ENCODE measurements at regions not wholly inside any gene's neighbourhood (a gene's known extent, or its start where the extent isn't known, plus 50 kb on each side); places are given as distances from the start of the nearest gene placed in this dataset.
"Not testable (repeated sequence)": the region's sequence is repeated elsewhere in the genome, so short reads cannot be mapped to it uniquely, and the experiment has no call there.

DNA sequence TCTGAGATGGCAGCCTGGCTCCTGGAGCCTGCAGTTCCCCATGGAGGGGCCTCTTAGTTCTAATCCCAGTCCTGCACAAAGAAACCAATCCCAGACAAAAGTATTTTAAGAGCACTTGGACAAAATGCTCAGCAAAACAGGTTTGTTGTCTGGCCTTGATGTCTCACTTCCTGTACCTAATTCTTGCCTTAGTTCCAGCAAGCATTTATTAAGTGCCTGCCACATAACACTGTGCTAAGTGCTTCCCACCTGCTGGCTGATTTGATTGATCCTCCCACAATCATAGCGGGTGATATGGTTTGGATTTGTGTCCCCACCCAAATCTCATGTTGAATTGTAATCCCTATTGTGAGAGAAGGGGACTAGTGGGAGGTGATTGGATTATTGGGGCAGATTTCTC is 65.7 kb upstream of the HABP2 start:
- Mint-ChIP-seq H3K4me3 (ENCODE audit: unreplicated experiment) (no peak overlapping the region), H3K27me3 (ENCODE audit: low read depth) (peaks cover 21% of the 10 kb centered on the region), H3K4me1 (ENCODE audit: low read depth) (peaks cover 10% of the 10 kb centered on the region), H3K36me3 (ENCODE audit: low read depth) (no peaks in the 10 kb centered on the region), H3K9me3 (ENCODE audit: low read depth) (peaks cover 5% of the 10 kb centered on the region), H3K27ac (ENCODE audit: unreplicated experiment) (no peak overlapping the region)
- TF ChIP-seq CTCF (IDR thresholded peaks at IDR 0.05) = no peak
- no peak for DNase-seq (ENCODE audit: low spot score)

GRCh38 chr10:113488186-113488585 is 64.7 kb upstream of the HABP2 start:
- H3K27ac Mint-ChIP-seq (ENCODE audit: unreplicated experiment) = no peak overlapping the region
- H3K4me1 Mint-ChIP-seq (ENCODE audit: low read depth) = peaks cover 18% of the 10 kb centered on the region
- DNase-seq (ENCODE audit: low spot score) = no peak
- no peaks in the 10 kb centered on the region for H3K9me3 Mint-ChIP-seq (ENCODE audit: low read depth)
- peaks cover 19% of the 10 kb centered on the region for H3K27me3 Mint-ChIP-seq (ENCODE audit: low read depth)
- H3K4me3 Mint-ChIP-seq (ENCODE audit: unreplicated experiment) = no peak overlapping the region
- no peaks in the 10 kb centered on the region for H3K36me3 Mint-ChIP-seq (ENCODE audit: low read depth)
- no peak for TF ChIP-seq CTCF (IDR thresholded peaks at IDR 0.05)

- not testable (repeated sequence) for DNase-seq (ENCODE audit: low spot score); H3K9me3 Mint-ChIP-seq (ENCODE audit: low read depth); H3K27ac Mint-ChIP-seq (ENCODE audit: unreplicated experiment); H3K4me3 Mint-ChIP-seq (ENCODE audit: unreplicated experiment); H3K36me3 Mint-ChIP-seq (ENCODE audit: low read depth)
- Mint-ChIP-seq H3K27me3 (ENCODE audit: low read depth) (peaks cover 21% of the 10 kb centered on the region), H3K4me1 (ENCODE audit: low read depth) (peaks cover 30% of the 10 kb centered on the region)
Observed at GRCh38 chr10:113489522-113489921, 63.3 kb upstream of the HABP2 start.

DNA sequence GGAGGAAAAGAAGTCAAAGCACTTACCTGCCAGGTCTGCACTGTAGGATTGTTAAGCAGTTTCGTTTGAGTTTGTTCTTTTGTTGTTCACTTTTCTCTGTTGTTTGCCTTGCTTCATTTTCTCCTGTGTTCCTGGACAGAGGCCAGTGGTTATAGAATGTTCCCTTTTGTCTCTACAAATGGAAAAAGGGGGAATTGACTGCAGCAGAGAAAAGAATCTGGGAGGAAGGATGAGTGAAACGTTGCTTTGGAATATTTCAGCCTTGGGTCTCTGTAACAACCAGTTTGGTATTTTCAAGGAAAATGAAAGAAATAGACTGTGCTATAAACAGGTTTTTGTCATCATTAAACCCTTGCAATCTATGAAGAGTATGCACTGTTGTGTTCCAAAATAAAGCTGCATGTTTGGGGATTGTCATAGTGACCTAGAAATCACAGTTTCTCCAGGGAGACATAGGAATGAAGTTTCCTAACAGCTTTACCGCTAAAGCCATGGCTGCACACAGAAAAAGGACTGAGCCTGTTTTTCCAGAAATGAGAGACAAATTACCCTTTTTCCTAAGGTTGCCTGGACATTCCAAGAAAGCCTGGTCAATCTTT is 60.8 kb upstream of the HABP2 start:
- Mint-ChIP-seq H3K27me3 (ENCODE audit: low read depth) (peaks cover 21% of the 10 kb centered on the region), H3K9me3 (ENCODE audit: low read depth) (no peaks in the 10 kb centered on the region), H3K27ac (ENCODE audit: unreplicated experiment) (peak overlapping the region; percentile 68), H3K4me3 (ENCODE audit: unreplicated experiment) (no peak overlapping the region), H3K36me3 (ENCODE audit: low read depth) (no peaks in the 10 kb centered on the region), H3K4me1 (ENCODE audit: low read depth) (peaks cover 30% of the 10 kb centered on the region)
- TF ChIP-seq CTCF (IDR thresholded peaks at IDR 0.05) = no peak
- no peak for DNase-seq (ENCODE audit: low spot score)

GRCh38 chr10:113493195-113493594 is 59.7 kb upstream of the HABP2 start:
- Mint-ChIP-seq H3K27me3 (ENCODE audit: low read depth) (peaks cover 17% of the 10 kb centered on the region), H3K4me1 (ENCODE audit: low read depth) (peaks cover 30% of the 10 kb centered on the region), H3K36me3 (ENCODE audit: low read depth) (no peaks in the 10 kb centered on the region), H3K27ac (ENCODE audit: unreplicated experiment) (no peak overlapping the region), H3K9me3 (ENCODE audit: low read depth) (no peaks in the 10 kb centered on the region), H3K4me3 (ENCODE audit: unreplicated experiment) (no peak overlapping the region)
- no peak for DNase-seq (ENCODE audit: low spot score)
- TF ChIP-seq CTCF (IDR thresholded peaks at IDR 0.05) = no peak

DNA sequence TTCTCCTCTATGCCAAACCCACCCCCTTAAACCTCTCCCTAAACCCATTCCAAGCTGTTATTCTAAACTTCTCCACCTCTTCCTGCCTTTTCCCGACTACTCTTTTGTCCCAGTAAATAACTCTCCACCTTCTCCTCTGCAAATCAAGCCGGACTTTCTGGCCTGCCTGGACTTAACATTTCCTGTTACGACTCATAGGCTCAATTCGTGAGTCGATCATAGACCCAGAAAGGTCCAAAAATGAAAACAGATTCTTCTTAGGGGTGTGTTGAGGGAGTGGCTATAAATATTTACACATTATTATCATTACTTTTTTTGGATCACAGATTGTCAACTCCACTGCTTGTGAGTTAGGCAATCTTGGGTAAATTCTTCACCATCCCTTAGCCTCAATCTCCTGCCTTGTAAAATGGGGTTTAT is 59.0 kb upstream of the HABP2 start:
- H3K27ac Mint-ChIP-seq (ENCODE audit: unreplicated experiment) = peak overlapping the region; percentile 68
- no peaks in the 10 kb centered on the region for H3K36me3 Mint-ChIP-seq (ENCODE audit: low read depth)
- no peak for TF ChIP-seq CTCF (IDR thresholded peaks at IDR 0.05)
- H3K4me1 Mint-ChIP-seq (ENCODE audit: low read depth) = peaks cover 30% of the 10 kb centered on the region
- H3K4me3 Mint-ChIP-seq (ENCODE audit: unreplicated experiment) = no peak overlapping the region
- peaks cover 17% of the 10 kb centered on the region for H3K27me3 Mint-ChIP-seq (ENCODE audit: low read depth)
- DNase-seq (ENCODE audit: low spot score) = no peak
- no peaks in the 10 kb centered on the region for H3K9me3 Mint-ChIP-seq (ENCODE audit: low read depth)
